Loucy (cell line): ENCODE measurements at regions not wholly inside any gene's neighbourhood (a gene's known extent, or its start where the extent isn't known, plus 50 kb on each side); places are given as distances from the start of the nearest gene placed in this dataset.
A peak's percentile ranks its signal among the peaks of the same experiment; 100 is the strongest.

Experiments used
- H2AFZ ChIP-seq: fragments of 200-600 bp; sonication (generic); 2 replicates; pipeline ENCODE4 v1.6.0; 2016; ENCODE audit warnings: antibody characterized with exemption, mild to moderate bottlenecking, low read length, moderate library complexity
- H3F3A ChIP-seq: fragments of 200-600 bp; 2 replicates; pipeline ENCODE4 v1.6.0; 2016; ENCODE audit warnings: antibody characterized with exemption, low read depth, mild to moderate bottlenecking
- H3K27me3 ChIP-seq: fragments of 200-600 bp; sonication (generic); 2 replicates; pipeline ENCODE4 v1.6.1; 2014; ENCODE audit warnings: low read length, mild to moderate bottlenecking; ENCODE audit not compliant: insufficient read depth, poor library complexity, severe bottlenecking
- H3K36me3 ChIP-seq: fragments of 200-600 bp; sonication (generic); 2 replicates; pipeline ENCODE4 v1.6.1; 2016; ENCODE audit warnings: low read length; ENCODE audit not compliant: insufficient read depth
- H3K4me1 ChIP-seq: fragments of 200-600 bp; sonication (generic); 2 replicates; pipeline ENCODE4 v1.5.1; 2014; ENCODE audit warnings: low read length, mild to moderate bottlenecking; ENCODE audit not compliant: insufficient read depth, poor library complexity, severe bottlenecking
- H3K4me2 ChIP-seq: fragments of 200-600 bp; sonication (generic); 2 replicates; pipeline ENCODE4 v1.6.0; 2014; ENCODE audit warnings: antibody characterized with exemption, low read length, low read depth, mild to moderate bottlenecking; ENCODE audit not compliant: poor library complexity, severe bottlenecking
- H3K4me3 ChIP-seq: fragments of 200-600 bp; sonication (generic); 2 replicates; pipeline ENCODE4 v1.5.1; 2014; ENCODE audit warnings: low read length, mild to moderate bottlenecking, mixed read lengths; ENCODE audit not compliant: poor library complexity, severe bottlenecking
- H3K79me2 ChIP-seq: fragments of 200-600 bp; sonication (generic); 2 replicates; pipeline ENCODE4 v1.6.1; 2014; ENCODE audit warnings: low read length; ENCODE audit not compliant: insufficient read depth
- H3K9ac ChIP-seq: fragments of 200-600 bp; sonication (generic); 2 replicates; pipeline ENCODE4 v1.6.0; 2014; ENCODE audit warnings: mild to moderate bottlenecking, low read depth, low read length, moderate library complexity; ENCODE audit not compliant: poor library complexity, severe bottlenecking
- H3K9me2 ChIP-seq: fragments of 200-600 bp; sonication (generic); replicated peaks from 2 replicates; pipeline ENCODE4 v1.6.1; 2016; ENCODE audit warnings: low read depth, low read length, mixed read lengths
- H3K9me3 ChIP-seq: fragments of 200-600 bp; sonication (generic); 2 replicates; pipeline ENCODE4 v1.6.1; 2014; ENCODE audit warnings: mild to moderate bottlenecking, antibody characterized with exemption, low read length, low read depth; ENCODE audit not compliant: insufficient read depth
- H4K20me1 ChIP-seq: fragments of 200-600 bp; sonication (generic); 2 replicates; pipeline ENCODE4 v1.6.0; 2014; ENCODE audit warnings: antibody characterized with exemption, low read length, mild to moderate bottlenecking; ENCODE audit not compliant: insufficient read depth, poor library complexity, severe bottlenecking
- CTCF ChIP-seq: fragments of 200-600 bp; sonication (generic); conservative IDR thresholded peaks from 2 replicates; pipeline ENCODE4 v1.5.1; 2014; ENCODE audit warnings: mild to moderate bottlenecking, antibody characterized with exemption, low read length
- EZH2phosphoT487 ChIP-seq: fragments of 200-600 bp; IDR thresholded peaks from 2 replicates; pipeline ENCODE4 v1.6.1; 2018; ENCODE audit warnings: antibody characterized with exemption, mild to moderate bottlenecking, moderate library complexity, borderline replicate concordance

GRCh38 chr4:30380404-30380998 is 339.7 kb upstream of the PCDH7 start:
- H2AFZ ChIP-seq: no peak overlapping the region
- TF ChIP-seq CTCF (peak; percentile 85), EZH2phosphoT487 (no peak)
- no peaks in the 10 kb centered on the region for H3K27me3 ChIP-seq
- no peaks in the 10 kb centered on the region for H3K79me2 ChIP-seq
- H3K4me2 ChIP-seq: no peak overlapping the region
- H3K9ac ChIP-seq: no peak overlapping the region
- H3K4me3 ChIP-seq: no peak overlapping the region
- no peaks in the 10 kb centered on the region for H3K4me1 ChIP-seq
- H4K20me1 ChIP-seq: no peaks in the 10 kb centered on the region
- H3K36me3 ChIP-seq: no peaks in the 10 kb centered on the region
- no peaks in the 10 kb centered on the region for H3K9me2 ChIP-seq
- no peaks in the 10 kb centered on the region for H3K9me3 ChIP-seq
- H3F3A ChIP-seq: no peaks in the 10 kb centered on the region

GRCh38 chr4:30385650-30386049 is 334.5 kb upstream of the PCDH7 start:
- TF ChIP-seq EZH2phosphoT487: no peak
- no peak for TF ChIP-seq CTCF
- Histone ChIP-seq H3K9me3 (no peaks in the 10 kb centered on the region), H3K4me1 (no peaks in the 10 kb centered on the region), H3K36me3 (no peaks in the 10 kb centered on the region), H3K27me3 (no peaks in the 10 kb centered on the region), H3K9ac (no peak overlapping the region), H4K20me1 (no peaks in the 10 kb centered on the region), H2AFZ (no peak overlapping the region), H3F3A (no peaks in the 10 kb centered on the region), H3K9me2 (no peaks in the 10 kb centered on the region), H3K4me3 (no peak overlapping the region), H3K79me2 (no peaks in the 10 kb centered on the region), H3K4me2 (no peak overlapping the region)

- no peaks in the 10 kb centered on the region for H3K9me2 ChIP-seq
- no peak overlapping the region for H3K9ac ChIP-seq
- H3K27me3 ChIP-seq: no peaks in the 10 kb centered on the region
- H3K79me2 ChIP-seq: no peaks in the 10 kb centered on the region
- H3K4me2 ChIP-seq: no peak overlapping the region
- H3K36me3 ChIP-seq: no peaks in the 10 kb centered on the region
- H3F3A ChIP-seq: no peaks in the 10 kb centered on the region
- no peaks in the 10 kb centered on the region for H4K20me1 ChIP-seq
- H3K9me3 ChIP-seq: no peaks in the 10 kb centered on the region
- H3K4me1 ChIP-seq: no peaks in the 10 kb centered on the region
- no peak overlapping the region for H3K4me3 ChIP-seq
- TF ChIP-seq CTCF (no peak), EZH2phosphoT487 (no peak)
- no peak overlapping the region for H2AFZ ChIP-seq
These were observed 333.8 kb upstream of the PCDH7 start for GRCh38 chr4:30386266-30386895.
